SH-SY5Y (cell line): ENCODE measurements at regions not wholly inside any gene's neighbourhood (a gene's known extent, or its start where the extent isn't known, plus 50 kb on each side); places are given as distances from the start of the nearest gene placed in this dataset.

ENCODE experiments used
- GATA2 ChIP-seq: IDR thresholded peaks from 2 replicates; pipeline ENCODE4 v1.6.1; 2011; ENCODE audit warnings: mild to moderate bottlenecking, low read depth, low read length
- GATA3 ChIP-seq: IDR thresholded peaks from 2 replicates; pipeline ENCODE4 v1.6.1; 2011; ENCODE audit warnings: low read depth, mild to moderate bottlenecking, low read length, moderate library complexity

DNA sequence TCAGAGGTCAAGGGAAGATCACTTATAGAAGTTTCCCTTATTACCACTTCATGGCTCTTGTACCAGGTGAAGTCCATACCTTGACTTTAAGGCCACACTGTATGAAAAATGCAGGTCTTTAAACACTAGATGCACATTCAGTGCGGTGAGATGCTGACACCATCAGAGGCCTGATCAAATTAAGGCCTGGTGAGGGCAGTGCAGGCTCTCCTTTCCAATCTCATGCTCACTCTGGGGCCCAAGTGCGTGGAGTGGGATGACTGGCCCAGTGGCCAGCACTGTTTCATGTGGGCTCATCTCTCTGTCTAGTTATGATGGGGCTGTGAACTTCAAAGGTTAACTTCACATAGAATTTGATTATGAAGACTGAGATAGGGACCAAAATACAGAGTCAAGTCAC lies 281.1 kb downstream of the SLC4A3 start:
- TF ChIP-seq GATA2 (no peak), GATA3 (no peak)

DNA sequence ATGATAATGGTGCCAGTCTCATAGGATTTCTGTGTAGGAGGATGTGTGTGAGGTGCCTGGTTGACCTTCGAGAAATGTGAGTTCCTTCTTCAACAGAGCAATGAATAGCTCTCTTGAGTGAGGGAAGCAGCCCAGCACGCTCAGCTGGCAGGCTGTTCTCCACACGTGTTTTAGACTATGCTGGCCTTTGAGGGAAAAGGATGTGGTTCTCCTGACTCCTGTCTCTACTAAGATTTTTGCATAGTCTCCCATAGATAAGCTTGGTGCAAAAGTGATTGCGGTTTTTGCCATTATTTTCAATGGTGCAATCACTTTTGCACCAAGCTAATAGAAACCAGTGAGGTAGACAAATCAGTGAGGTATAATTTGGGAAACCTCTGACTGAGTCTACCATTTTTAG lies 284.1 kb downstream of the SLC4A3 start:
- no peak for TF ChIP-seq GATA2
- no peak for TF ChIP-seq GATA3

DNA sequence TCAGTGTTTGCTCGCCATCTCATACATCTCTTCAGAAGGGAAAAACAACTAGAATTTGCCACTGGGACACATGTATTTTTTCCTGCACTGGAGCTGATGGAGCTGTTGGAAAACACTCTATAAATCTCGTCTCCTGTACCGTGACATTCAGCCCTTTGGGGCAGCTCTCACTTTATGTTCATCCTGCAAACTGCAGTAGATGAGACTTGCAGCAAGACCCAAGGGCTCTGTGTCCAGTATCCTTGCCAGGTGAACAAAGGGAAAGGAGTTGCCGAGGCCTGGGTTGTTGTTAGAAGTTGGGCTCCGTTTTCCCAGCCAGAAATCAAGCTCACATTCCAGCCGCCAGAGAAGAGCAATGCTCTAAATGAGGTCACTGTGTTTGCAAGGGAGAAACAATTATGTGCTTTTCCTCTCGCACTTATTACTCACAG lies 285.1 kb downstream of the SLC4A3 start:
- TF ChIP-seq GATA3: no peak
- no peak for TF ChIP-seq GATA2

GRCh38 chr2:219914577-219914976 lies 287.1 kb downstream of the SLC4A3 start:
- no peak for TF ChIP-seq GATA2
- TF ChIP-seq GATA3: no peak

- TF ChIP-seq GATA3 (no peak), GATA2 (no peak)
Observed at GRCh38 chr2:219916281-219916680, 288.9 kb downstream of the SLC4A3 start.

DNA sequence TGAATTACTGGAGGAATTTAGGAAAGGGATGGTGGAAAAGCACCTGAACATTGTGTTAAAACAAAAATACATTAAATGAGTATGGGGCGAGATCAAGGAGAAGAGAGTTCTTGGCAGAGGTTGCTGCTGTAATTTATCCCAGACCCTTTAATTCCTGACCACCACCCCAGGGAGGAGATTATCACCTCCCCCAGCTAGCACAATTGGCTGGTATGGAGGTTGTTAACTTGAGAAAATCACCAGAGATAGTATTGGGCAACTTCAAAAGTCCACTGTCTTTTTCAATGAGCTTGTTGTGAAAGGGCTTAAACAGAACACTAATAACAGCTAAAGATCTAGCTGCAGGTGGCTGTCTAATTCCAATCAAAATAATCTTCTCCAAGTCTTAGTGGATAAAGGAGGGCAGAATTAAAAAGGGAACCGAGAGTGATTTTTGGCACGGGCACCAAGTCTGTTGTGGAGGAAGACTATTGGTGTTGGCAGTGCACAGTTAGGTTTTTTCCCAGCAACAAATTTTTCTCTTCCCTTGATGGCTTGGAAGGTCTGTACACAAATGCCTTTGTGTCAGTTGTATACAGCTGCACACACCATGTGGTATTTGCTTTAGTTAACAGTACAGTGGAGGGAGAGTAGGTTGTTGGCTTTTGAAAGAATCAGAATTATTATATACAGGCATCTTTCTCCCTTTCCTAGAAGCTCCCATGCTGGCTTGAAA lies 289.5 kb downstream of the SLC4A3 start:
- TF ChIP-seq GATA2 (no peak), GATA3 (no peak)

DNA sequence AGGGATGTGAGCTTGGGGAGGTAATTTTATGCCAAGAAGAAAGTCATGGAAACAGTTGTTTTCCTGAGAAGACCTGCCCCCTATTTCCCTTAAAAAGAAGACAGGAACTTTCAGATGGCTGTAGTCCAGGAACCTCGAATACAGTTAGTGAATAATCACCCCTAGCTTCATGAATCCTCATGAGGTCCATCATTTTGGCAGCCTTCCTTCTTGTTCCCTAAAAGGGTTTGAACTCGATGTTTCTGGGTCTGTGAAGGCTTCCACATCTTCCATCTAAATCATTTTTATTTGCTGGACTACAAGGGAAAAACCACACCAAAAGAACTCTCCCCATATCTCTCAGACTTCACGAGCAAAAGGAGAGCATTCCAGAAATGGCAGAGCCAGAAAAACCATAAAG lies 290.8 kb downstream of the SLC4A3 start:
- TF ChIP-seq GATA2: no peak
- no peak for TF ChIP-seq GATA3

DNA sequence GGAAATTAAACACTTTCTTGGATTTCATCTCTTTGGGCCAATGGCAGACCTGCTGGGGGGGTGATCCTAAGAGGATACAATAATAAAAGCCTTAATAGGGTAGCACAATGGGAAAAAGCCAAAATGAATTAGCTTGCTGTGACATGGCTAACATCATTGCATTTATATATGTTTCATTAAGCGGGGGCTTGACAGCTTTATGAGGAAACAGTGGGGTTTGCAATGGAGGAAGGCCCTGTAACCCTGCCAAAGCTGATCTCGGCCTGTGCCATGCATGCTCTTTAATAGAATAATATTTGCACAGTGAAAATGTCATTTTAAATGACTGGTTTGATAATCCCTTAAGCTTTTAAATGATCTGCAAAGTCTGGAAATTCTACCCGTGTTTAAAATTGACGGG lies 291.5 kb downstream of the SLC4A3 start:
- TF ChIP-seq GATA2 (no peak), GATA3 (no peak)

DNA sequence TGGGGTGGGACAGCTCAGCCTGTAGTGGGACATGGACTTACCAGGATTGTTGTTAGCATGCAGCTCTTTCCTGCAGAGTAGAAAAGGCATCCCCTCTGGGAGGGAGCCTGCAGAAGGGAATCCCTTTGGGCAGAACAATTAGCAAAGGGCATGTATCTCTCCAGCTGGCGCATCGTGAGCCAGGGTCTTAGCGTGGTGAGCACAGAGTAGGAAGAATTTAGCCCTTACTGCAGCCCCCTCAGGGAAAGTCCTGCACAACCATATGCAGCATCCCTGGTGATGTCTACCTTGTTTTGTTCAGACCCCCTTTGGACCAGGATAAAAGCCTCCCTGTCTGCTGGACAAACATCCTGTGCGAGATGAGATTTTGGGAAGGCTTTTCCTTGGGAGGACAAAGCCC lies 292.1 kb downstream of the SLC4A3 start:
- TF ChIP-seq GATA3 (no peak), GATA2 (no peak)

DNA sequence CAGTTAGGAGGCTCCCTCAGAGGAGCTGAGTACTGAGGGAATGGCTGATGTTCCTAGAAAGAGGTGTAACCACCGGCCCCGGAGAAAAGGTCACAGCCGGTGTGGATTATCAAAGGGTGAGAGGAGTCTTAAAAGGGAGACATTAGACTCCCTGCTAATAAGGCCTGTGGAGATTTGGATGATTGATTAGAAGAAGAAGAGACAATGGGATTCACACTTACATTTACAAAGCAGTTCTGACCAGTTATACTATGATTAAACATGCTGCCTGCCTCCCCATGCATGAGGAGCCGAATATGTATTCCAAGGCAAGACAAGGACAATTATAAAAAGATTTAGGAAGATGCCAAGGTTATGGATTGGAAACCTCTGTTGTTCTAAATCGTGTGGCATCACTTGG lies 302.4 kb downstream of the SLC4A3 start:
- TF ChIP-seq GATA3 (no peak), GATA2 (no peak)

DNA sequence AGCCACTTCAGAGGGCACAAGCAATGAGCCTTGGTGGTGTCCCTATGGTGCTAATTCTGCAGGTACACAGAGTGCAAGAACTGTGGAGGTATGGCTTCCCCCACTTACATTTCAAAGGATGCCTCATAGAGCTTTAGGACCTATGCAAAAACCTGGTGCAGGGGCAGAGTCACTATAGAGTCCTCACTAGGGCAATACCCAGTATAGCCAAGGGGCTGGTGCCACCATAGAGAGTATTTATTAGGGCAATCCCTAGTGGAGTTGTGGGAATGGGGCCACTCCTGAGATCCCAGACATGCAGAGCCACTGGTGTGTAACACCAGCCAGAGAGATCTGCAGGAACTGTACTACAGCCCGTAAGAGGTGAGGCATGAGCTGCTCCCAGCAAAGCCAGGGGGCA lies 312.2 kb downstream of the SLC4A3 start:
- TF ChIP-seq GATA3 (no peak), GATA2 (no peak)

DNA sequence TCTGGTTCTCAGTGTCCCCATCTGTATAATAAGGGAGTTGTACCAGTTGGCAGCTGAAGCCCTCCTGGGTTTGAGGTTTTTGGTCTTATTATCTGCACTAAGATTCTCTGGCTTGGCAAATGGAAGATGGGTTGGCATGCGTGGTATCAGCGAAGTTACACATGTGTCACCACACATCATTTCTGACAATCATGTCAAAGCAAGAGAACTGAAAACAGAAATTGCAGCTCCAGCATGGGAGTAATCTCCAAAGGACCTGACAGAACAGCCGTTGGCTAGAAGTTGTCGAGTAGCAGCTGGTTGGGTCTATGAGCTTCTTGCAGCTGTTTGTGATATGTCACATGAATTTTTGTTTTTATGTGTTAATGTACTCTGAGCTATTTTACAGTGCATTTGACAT lies 317.4 kb downstream of the SLC4A3 start:
- no peak for TF ChIP-seq GATA3
- TF ChIP-seq GATA2: no peak

DNA sequence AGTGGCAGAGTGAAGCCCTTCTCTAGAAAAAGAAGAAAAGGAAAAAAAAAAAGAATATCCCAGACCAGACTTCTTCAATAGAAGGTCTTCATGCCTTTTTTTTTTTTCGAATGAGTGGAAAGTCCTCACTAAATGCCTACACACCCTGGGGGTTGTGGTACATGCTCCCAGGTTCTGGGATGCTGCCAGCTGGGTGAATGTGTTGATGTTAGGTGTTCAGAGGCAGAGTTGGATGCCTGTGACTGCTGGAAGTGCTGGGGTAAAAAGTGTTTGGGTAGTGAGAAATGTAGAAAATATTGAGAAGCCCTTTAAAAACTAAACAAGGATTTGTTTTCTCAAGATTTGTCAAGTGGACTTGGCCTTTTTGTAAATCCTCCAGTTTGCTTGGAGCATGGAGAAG lies 318.6 kb downstream of the SLC4A3 start:
- TF ChIP-seq GATA2: no peak
- TF ChIP-seq GATA3: no peak

GRCh38 chr2:219946529-219946928 lies 319.1 kb downstream of the SLC4A3 start:
- TF ChIP-seq GATA2: no peak
- TF ChIP-seq GATA3: no peak

GRCh38 chr2:219947575-219947974 lies 320.1 kb downstream of the SLC4A3 start:
- TF ChIP-seq GATA2 (no peak), GATA3 (no peak)

GRCh38 chr2:219949053-219949452 lies 321.6 kb downstream of the SLC4A3 start:
- TF ChIP-seq GATA3 (no peak), GATA2 (no peak)
